GM12872 (cell line): ENCODE measurements at regions not wholly inside any gene's neighbourhood (a gene's known extent, or its start where the extent isn't known, plus 50 kb on each side); places are given as distances from the start of the nearest gene placed in this dataset.

Experiments
- CTCF ChIP-seq: IDR thresholded peaks from 3 replicates; pipeline ENCODE4 v1.5.1; 2011; ENCODE audit warnings: low read depth, mild to moderate bottlenecking, low read length, moderate library complexity; ENCODE audit not compliant: insufficient read depth

GRCh38 chr5:53366245-53366644 is 114.2 kb upstream of the FST start:
- TF ChIP-seq CTCF, result no peak

GRCh38 chr5:53367727-53368126 is 112.7 kb upstream of the FST start:
- no peak for TF ChIP-seq CTCF

- no peak for TF ChIP-seq CTCF
Observed at GRCh38 chr5:53368516-53368915, 111.9 kb upstream of the FST start.

GRCh38 chr5:53368966-53369605 is 111.3 kb upstream of the FST start:
- no peak for TF ChIP-seq CTCF

- TF ChIP-seq CTCF, result no peak
Observed at GRCh38 chr5:53369681-53370080, 110.7 kb upstream of the FST start.

- no peak for TF ChIP-seq CTCF
Observed at GRCh38 chr5:53373451-53374158, 106.8 kb upstream of the FST start.

- TF ChIP-seq CTCF, result no peak
Observed at GRCh38 chr5:53376853-53377252, 103.6 kb upstream of the FST start.
